Lower leg skin (tissue), 3 donors: ENCODE measurements at regions not wholly inside any gene's neighbourhood (a gene's known extent, or its start where the extent isn't known, plus 50 kb on each side); places are given as distances from the start of the nearest gene placed in this dataset.

Experiments
- CTCF ChIP-seq, 3 donors: fragments of 450-650 bp; IDR thresholded peaks; one replicate each; pipeline ENCODE4 v1.5.1; 2016; ENCODE audit warnings: antibody characterized with exemption in 3 of 3, mild to moderate bottlenecking in 3 of 3, moderate library complexity in 2 of 3
- POLR2A ChIP-seq, 2 donors: fragments of 450-650 bp; IDR thresholded peaks; one replicate each; pipeline ENCODE4 v1.6.1; 2016 to 2017; ENCODE audit warnings: antibody characterized with exemption in 2 of 2, mild to moderate bottlenecking in 1 of 2, moderate library complexity in 1 of 2

- no peak for TF ChIP-seq CTCF (IDR thresholded peaks at IDR 0.05)
- TF ChIP-seq POLR2A (IDR thresholded peaks at IDR 0.05) = no peak
These were observed 59.1 kb upstream of the SEC16B start for GRCh38 chr1:178028841-178029481.
